Psoas muscle (tissue), 7 donors: ENCODE measurements at regions not wholly inside any gene's neighbourhood (a gene's known extent, or its start where the extent isn't known, plus 50 kb on each side); places are given as distances from the start of the nearest gene placed in this dataset.

Experiments used
- ATAC-seq, 4 donors: fragments of 200-7000 bp; cut with Tn5 transposase; one replicate each; pipeline ENCODE4 v1.9.1; 2020; ENCODE audit warnings: moderate library complexity in 3 of 4, mild to moderate bottlenecking in 2 of 4
- DNase-seq, 2 donors: peaks; one replicate each; pipeline ENCODE4 v3.0.0-alpha.2; 2020
- H3K27ac ChIP-seq: fragments of 200-600 bp; one replicate; pipeline ENCODE4 v1.8.0; 2022
- H3K27me3 ChIP-seq, 3 donors: fragments of 200-600 bp in 1 of 3; one replicate each; pipeline versions ENCODE4 v1.6.1 to v1.8.0; 2013 to 2022; ENCODE audit warnings: low read length in 2 of 3, mild to moderate bottlenecking in 2 of 3, moderate library complexity in 1 of 3; ENCODE audit not compliant: insufficient read depth in 3 of 3
- H3K36me3 ChIP-seq, 2 donors: fragments of 200-600 bp in 1 of 2; one replicate each; pipeline versions ENCODE4 v1.6.1 to v1.8.0; 2013 to 2022; ENCODE audit warnings: low read depth in 1 of 2, mild to moderate bottlenecking in 1 of 2, moderate library complexity in 1 of 2; ENCODE audit not compliant: insufficient read depth in 1 of 2
- H3K4me1 ChIP-seq: fragments of 200-600 bp; one replicate; pipeline ENCODE4 v1.8.0; 2022
- H3K4me3 ChIP-seq: fragments of 200-600 bp; one replicate; pipeline ENCODE4 v1.8.0; 2022; ENCODE audit warnings: mild to moderate bottlenecking
- H3K9me3 ChIP-seq: fragments of 200-600 bp; one replicate; pipeline ENCODE4 v1.8.0; 2022
- CTCF ChIP-seq: fragments of 200-600 bp; IDR thresholded peaks from one replicate; pipeline ENCODE4 v1.8.0; 2022; ENCODE audit warnings: antibody characterized with exemption
- WGBS, 3 donors: extraction: QIAGEN DNeasy Blood & Tissue Kit; methylation state at CpG; one replicate each; pipeline versions ENCODE4 v1.1.6 to v1.1.7; 2013; 5-methylcytosine and 5-hydroxymethylcytosine counted together
- intact Hi-C, 2 donors: fragments of 100-400 bp; cut with DNase I; formaldehyde crosslinking; loops; one replicate each; pipeline versions ENCODE4 v1.11.0 to v1.14.2; 2022
- donor health status: healthy with polysubstance abuse.
- donor health status: DM: no; HTN: no; CAD: no; lungs with moderate emphysema.
- donor health status: Bipolar disorder and iron deficiency.
- donor health status: healthy.
- donor health status: DM: yes; HTN: yes; CAD: no.
- donor health status: DM: no; HTN: no; CAD: no.
- donor health status: DM: yes; HTN: yes; CAD: no.

- Histone ChIP-seq H3K36me3 (no peaks in the 10 kb centered on the region), H3K9me3 (no peaks in the 10 kb centered on the region), H3K27ac (no peak overlapping the region), H3K4me1 (no peaks in the 10 kb centered on the region), H3K27me3 (no peaks in the 10 kb centered on the region), H3K4me3 (no peak overlapping the region)
- intact Hi-C loops: no loop called here
- no peak for TF ChIP-seq CTCF
- 76 to 79% (median 79%) methylated on average over 3 of the region's 3 CpGs for WGBS, 3 donors
- ATAC-seq (no peak), DNase-seq (no peak)
Observed at GRCh38 chr7:41633690-41634089, 69.2 kb downstream of the INHBA start.

GRCh38 chr7:41630741-41631140, 72.1 kb downstream of the INHBA start:
- H3K4me1 ChIP-seq: no peaks in the 10 kb centered on the region
- H3K36me3 ChIP-seq: no peaks in the 10 kb centered on the region
- H3K9me3 ChIP-seq: no peaks in the 10 kb centered on the region
- H3K4me3 ChIP-seq: no peak overlapping the region
- H3K27ac ChIP-seq: no peak overlapping the region
- DNase-seq (no peak), ATAC-seq (no peak)
- H3K27me3 ChIP-seq: no peaks in the 10 kb centered on the region
- intact Hi-C loops: no loop called here
- TF ChIP-seq CTCF: no peak
- WGBS, 3 donors: 63 to 74% (median 64%) methylated on average over 4 of the region's 4 CpGs

GRCh38 chr7:41629711-41630111, 73.2 kb downstream of the INHBA start:
- no peaks in the 10 kb centered on the region for H3K36me3 ChIP-seq

GRCh38 chr7:41628901-41629300, 74.0 kb downstream of the INHBA start:
- no peaks in the 10 kb centered on the region for H3K9me3 ChIP-seq
- no peak overlapping the region for H3K4me3 ChIP-seq
- DNase-seq (no peak), ATAC-seq (peak; percentile 46 to 94 (median 76))
- H3K27ac ChIP-seq: no peak overlapping the region
- no peaks in the 10 kb centered on the region for H3K27me3 ChIP-seq
- WGBS, 3 donors: 20 to 41% (median 27%) methylated on average over 3 of the region's 3 CpGs
- intact Hi-C loops: no loop called here
- H3K36me3 ChIP-seq: no peaks in the 10 kb centered on the region
- no peak for TF ChIP-seq CTCF
- H3K4me1 ChIP-seq: no peaks in the 10 kb centered on the region

More at GRCh38 chr7:41629711-41630111, 73.2 kb downstream of the INHBA start:
- Histone ChIP-seq H3K9me3 (no peaks in the 10 kb centered on the region), H3K4me1 (no peaks in the 10 kb centered on the region), H3K27me3 (no peaks in the 10 kb centered on the region), H3K4me3 (no peak overlapping the region), H3K27ac (no peak overlapping the region)
- intact Hi-C loops: no loop called here
- WGBS, 3 donors: 16 to 28% (median 25%) methylated on average over 1 of the region's 1 CpG
- DNase-seq (no peak), ATAC-seq (peak in 1 of 4 donors; percentile 28)
- TF ChIP-seq CTCF: no peak

GRCh38 chr7:41627645-41628298, 75.1 kb downstream of the INHBA start:
- H3K9me3 ChIP-seq: no peaks in the 10 kb centered on the region
- DNase-seq: no peak
- no peak overlapping the region for H3K27ac ChIP-seq
- TF ChIP-seq CTCF: no peak
- intact Hi-C loops: no loop called here
- no peaks in the 10 kb centered on the region for H3K4me1 ChIP-seq
- 52 to 59% (median 54%) methylated on average over 8 of the region's 8 CpGs for WGBS, 3 donors
- no peak for ATAC-seq
- no peaks in the 10 kb centered on the region for H3K27me3 ChIP-seq
- no peak overlapping the region for H3K4me3 ChIP-seq
- H3K36me3 ChIP-seq: no peaks in the 10 kb centered on the region
